CD4-positive, alpha-beta T cell (primary cell): ENCODE measurements at regions not wholly inside any gene's neighbourhood (a gene's known extent, or its start where the extent isn't known, plus 50 kb on each side); places are given as distances from the start of the nearest gene placed in this dataset.

Source experiments
- ATAC-seq: fragments of 200-7000 bp; cut with Tn5 transposase; one replicate; pipeline ENCODE4 v1.10.0; 2022; ENCODE audit warnings: mild to moderate bottlenecking; ENCODE audit not compliant: poor library complexity
- CTCF ChIA-PET: fragments of 350-600 bp; sonication (Branson Sonifier 250); formaldehyde crosslinking; loops from one replicate; lab custom pipeline; 2021; ENCODE audit warnings: antibody characterized with exemption, inconsistent platforms; lab: Charles Lee
- POLR2A ChIA-PET: fragments of 350-600 bp; sonication (Branson Sonifier 250); formaldehyde crosslinking; loops from one replicate; lab custom pipeline; 2021; ENCODE audit warnings: antibody characterized with exemption, inconsistent platforms; lab: Charles Lee
- DNase-seq, 14 experiments: peaks; one replicate each; pipeline ENCODE4 v3.0.0-alpha.2; 2013 to 2020; ENCODE audit warnings: mixed read lengths in 2 of 14
- H3K27ac ChIP-seq, 2 donors: one replicate each; pipeline versions ENCODE4 v1.5.1 to v1.7.0; 2013; ENCODE audit warnings: low read length in 2 of 2, low read depth in 1 of 2, mild to moderate bottlenecking in 1 of 2
- H3K27me3 ChIP-seq, 2 experiments: 1 replicate in 1 of 2; 2 replicates in 1 of 2; pipeline versions ENCODE4 v1.6.1 to v1.7.0; 2013; ENCODE audit warnings: low read length in 2 of 2, control low read depth in 1 of 2, mild to moderate bottlenecking in 1 of 2, moderate library complexity in 1 of 2; ENCODE audit not compliant: insufficient read depth in 2 of 2, control insufficient read depth in 1 of 2
- H3K36me3 ChIP-seq: one replicate; pipeline ENCODE4 v1.6.1; 2013; ENCODE audit warnings: low read length, control low read depth; ENCODE audit not compliant: insufficient read depth
- H3K4me1 ChIP-seq: one replicate; pipeline ENCODE4 v1.6.1; 2013; ENCODE audit warnings: low read length, control low read depth; ENCODE audit not compliant: insufficient read depth
- H3K4me3 ChIP-seq: one replicate; pipeline ENCODE4 v1.5.1; 2013; ENCODE audit warnings: mild to moderate bottlenecking, low read length, moderate library complexity
- H3K9me3 ChIP-seq, 2 experiments: 1 replicate in 1 of 2; 2 replicates in 1 of 2; pipeline versions ENCODE4 v1.6.1 to v1.7.0; 2013; ENCODE audit warnings: low read length in 2 of 2, mild to moderate bottlenecking in 2 of 2, control low read depth in 1 of 2, moderate library complexity in 1 of 2; ENCODE audit not compliant: control insufficient read depth in 1 of 2, insufficient read depth in 1 of 2
- H3K27ac Mint-ChIP-seq: one replicate; pipeline ENCODE4 v1.8.0; 2020; ENCODE audit warnings: mixed read lengths
- H3K27me3 Mint-ChIP-seq: one replicate; pipeline ENCODE4 v1.8.0; 2021; ENCODE audit warnings: mixed read lengths
- H3K36me3 Mint-ChIP-seq: one replicate; pipeline ENCODE4 v1.8.0; 2021; ENCODE audit warnings: low read depth, mixed read lengths
- H3K4me1 Mint-ChIP-seq: one replicate; pipeline ENCODE4 v1.8.0; 2021; ENCODE audit warnings: low read depth, mixed read lengths
- H3K4me3 Mint-ChIP-seq: one replicate; pipeline ENCODE4 v1.8.0; 2020; ENCODE audit warnings: mild to moderate bottlenecking, mixed read lengths
- H3K9me3 Mint-ChIP-seq: one replicate; pipeline ENCODE4 v1.8.0; 2020; ENCODE audit warnings: mixed read lengths
- intact Hi-C, 2 experiments: fragments of 100-400 bp; cut with DNase I in 1 of 2; cut with micrococcal nuclease in 1 of 2; formaldehyde crosslinking; loops; one replicate each; pipeline versions ENCODE4 v1.15.1 to v1.9.0; 2023 to 2025; cut with DNase I, micrococcal nuclease
- TF ChIP-seq, protein P1 (sequence below): fragments of 200-600 bp; IDR thresholded peaks from one replicate; pipeline ENCODE4 v1.8.0; 2022; ENCODE audit warnings: antibody characterized with exemption, mild to moderate bottlenecking

DNA sequence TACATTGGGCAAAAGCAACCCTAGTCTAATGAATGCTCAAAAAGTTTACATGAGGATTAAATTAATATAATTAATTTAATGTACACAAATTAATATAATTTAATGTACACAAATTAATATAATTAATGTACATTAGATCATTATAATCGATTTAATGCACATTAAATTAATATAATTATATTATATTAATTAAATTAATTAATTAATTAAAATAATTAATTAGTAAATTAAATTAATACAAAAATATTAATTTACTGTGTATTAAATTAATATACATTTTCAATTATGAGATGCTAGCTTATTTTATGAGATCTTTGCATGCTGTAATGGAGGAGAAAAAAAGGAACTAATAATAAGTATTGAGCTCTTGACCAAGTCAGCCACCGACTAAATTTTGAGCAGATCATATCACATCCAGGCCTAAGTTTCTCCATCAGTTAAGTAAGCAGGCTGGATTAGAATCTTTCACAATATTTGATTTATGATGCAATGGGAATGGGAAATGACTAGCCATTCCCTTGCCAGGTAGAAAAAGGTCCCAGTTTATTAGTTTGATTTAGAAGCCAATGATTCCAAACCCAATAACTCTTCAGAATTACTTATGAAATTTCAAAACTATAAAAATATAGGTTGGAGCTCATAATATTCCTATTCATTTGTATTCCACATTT, 533.4 kb upstream of the GRIA1 start:
- Histone ChIP-seq H3K36me3 (no peaks in the 10 kb centered on the region), H3K4me3 (no peak overlapping the region), H3K4me1 (no peaks in the 10 kb centered on the region), H3K27ac (no peak overlapping the region), H3K27me3 (no peaks in the 10 kb centered on the region), H3K9me3 (no peaks in the 10 kb centered on the region)
- ATAC-seq (no peak), DNase-seq (no peak)
- ChIA-PET POLR2A (no interaction called here), CTCF (no interaction called here)
- H3K27ac Mint-ChIP-seq, result no peak overlapping the region
- intact Hi-C loops, result no loop called here
- H3K9me3 Mint-ChIP-seq, result peaks cover 10% of the 10 kb centered on the region
- TF ChIP-seq, protein P1, sequence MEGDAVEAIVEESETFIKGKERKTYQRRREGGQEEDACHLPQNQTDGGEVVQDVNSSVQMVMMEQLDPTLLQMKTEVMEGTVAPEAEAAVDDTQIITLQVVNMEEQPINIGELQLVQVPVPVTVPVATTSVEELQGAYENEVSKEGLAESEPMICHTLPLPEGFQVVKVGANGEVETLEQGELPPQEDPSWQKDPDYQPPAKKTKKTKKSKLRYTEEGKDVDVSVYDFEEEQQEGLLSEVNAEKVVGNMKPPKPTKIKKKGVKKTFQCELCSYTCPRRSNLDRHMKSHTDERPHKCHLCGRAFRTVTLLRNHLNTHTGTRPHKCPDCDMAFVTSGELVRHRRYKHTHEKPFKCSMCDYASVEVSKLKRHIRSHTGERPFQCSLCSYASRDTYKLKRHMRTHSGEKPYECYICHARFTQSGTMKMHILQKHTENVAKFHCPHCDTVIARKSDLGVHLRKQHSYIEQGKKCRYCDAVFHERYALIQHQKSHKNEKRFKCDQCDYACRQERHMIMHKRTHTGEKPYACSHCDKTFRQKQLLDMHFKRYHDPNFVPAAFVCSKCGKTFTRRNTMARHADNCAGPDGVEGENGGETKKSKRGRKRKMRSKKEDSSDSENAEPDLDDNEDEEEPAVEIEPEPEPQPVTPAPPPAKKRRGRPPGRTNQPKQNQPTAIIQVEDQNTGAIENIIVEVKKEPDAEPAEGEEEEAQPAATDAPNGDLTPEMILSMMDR, result no peak
- no peaks in the 10 kb centered on the region for H3K4me1 Mint-ChIP-seq
- H3K27me3 Mint-ChIP-seq, result no peaks in the 10 kb centered on the region
- no peak overlapping the region for H3K4me3 Mint-ChIP-seq
- no peaks in the 10 kb centered on the region for H3K36me3 Mint-ChIP-seq

DNA sequence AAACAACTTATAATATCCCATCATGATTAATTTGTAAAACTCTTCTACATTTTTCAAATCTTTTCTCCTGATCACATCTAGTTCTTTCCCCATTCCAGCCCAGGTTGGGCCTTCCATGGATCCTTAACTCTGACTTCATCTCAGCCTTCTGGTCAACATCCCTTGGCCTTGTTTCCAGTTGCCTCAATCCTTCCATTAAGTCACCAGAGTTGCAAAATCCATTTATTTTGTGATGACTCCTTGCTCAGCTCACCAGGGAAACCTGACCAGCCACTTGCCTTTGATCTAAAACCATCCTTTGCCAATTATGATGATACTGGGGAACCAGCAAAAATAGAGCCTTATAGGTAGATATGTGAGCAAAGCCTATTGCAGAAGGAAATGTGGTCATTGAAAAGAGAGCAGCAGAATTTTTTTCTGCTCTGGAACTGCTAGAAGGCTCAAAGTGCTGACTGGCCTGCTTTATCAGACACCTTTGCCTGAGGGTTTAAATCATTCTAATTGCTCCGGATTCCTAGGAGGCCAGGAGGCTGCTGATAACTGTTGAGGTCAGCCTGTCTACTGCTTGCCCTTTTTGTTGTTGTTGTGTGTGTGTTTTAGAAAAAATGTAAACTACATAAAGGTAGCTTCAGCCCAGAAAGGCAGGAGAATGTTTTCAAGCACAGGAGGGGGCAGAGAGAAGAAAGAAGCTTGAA, 512.2 kb upstream of the GRIA1 start:
- H3K27ac ChIP-seq, result no peak overlapping the region
- ChIA-PET CTCF (no interaction called here), POLR2A (no interaction called here)
- ATAC-seq (no peak), DNase-seq (no peak)
- intact Hi-C loops, result no loop called here
- Mint-ChIP-seq H3K4me1 (no peaks in the 10 kb centered on the region), H3K9me3 (peaks cover 16% of the 10 kb centered on the region), H3K36me3 (no peaks in the 10 kb centered on the region), H3K27ac (no peak overlapping the region), H3K4me3 (no peak overlapping the region), H3K27me3 (no peaks in the 10 kb centered on the region)
- H3K27me3 ChIP-seq, result no peaks in the 10 kb centered on the region
- no peaks in the 10 kb centered on the region for H3K36me3 ChIP-seq
- H3K9me3 ChIP-seq, result peaks cover 0 to 3% of the 10 kb centered on the region in 2 experiments
- no peak overlapping the region for H3K4me3 ChIP-seq
- TF ChIP-seq, protein P1, result no peak
- no peaks in the 10 kb centered on the region for H3K4me1 ChIP-seq

DNA sequence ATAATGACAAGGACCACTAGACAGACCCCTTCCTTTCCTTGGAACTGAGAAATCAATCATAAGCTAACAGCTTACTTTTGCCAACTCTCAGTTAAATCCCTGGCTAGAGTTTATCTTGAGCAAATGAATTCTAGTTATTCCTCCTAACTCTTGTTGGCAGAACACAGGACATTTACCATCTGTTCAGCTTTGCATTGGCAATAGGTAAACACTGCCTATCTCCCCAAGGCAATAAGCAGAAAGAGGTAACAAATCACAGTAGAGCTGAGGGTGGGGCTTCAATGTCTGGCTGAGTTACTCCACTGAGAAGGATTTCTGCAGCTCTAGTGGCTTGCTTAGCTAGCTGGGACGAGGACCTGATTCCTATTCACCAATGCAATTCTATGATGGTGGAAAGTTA, 503.3 kb upstream of the GRIA1 start:
- Histone ChIP-seq H3K36me3 (no peaks in the 10 kb centered on the region), H3K4me1 (no peaks in the 10 kb centered on the region), H3K27me3 (no peaks in the 10 kb centered on the region), H3K27ac (no peak overlapping the region), H3K4me3 (no peak overlapping the region), H3K9me3 (no peaks in the 10 kb centered on the region)
- TF ChIP-seq, protein P1, result no peak
- intact Hi-C loops, result no loop called here
- ChIA-PET POLR2A (no interaction called here), CTCF (no interaction called here)
- ATAC-seq (no peak), DNase-seq (no peak)
- Mint-ChIP-seq H3K27ac (no peak overlapping the region), H3K4me3 (no peak overlapping the region), H3K27me3 (no peaks in the 10 kb centered on the region), H3K4me1 (no peaks in the 10 kb centered on the region), H3K36me3 (no peaks in the 10 kb centered on the region), H3K9me3 (peaks cover 8% of the 10 kb centered on the region)
